H9 (cell line): ENCODE measurements at regions not wholly inside any gene's neighbourhood (a gene's known extent, or its start where the extent isn't known, plus 50 kb on each side); places are given as distances from the start of the nearest gene placed in this dataset.

Experiments
- DNase-seq: peaks from one replicate; pipeline ENCODE4 v3.0.0-alpha.2; 2017
- H2AFZ ChIP-seq: one replicate; pipeline ENCODE4 v1.6.1; 2013; ENCODE audit warnings: mild to moderate bottlenecking, low read length, control low read depth, moderate library complexity
- H2AK5ac ChIP-seq: 2 replicates; pipeline ENCODE4 v1.6.1; 2013; ENCODE audit warnings: low read length, control low read depth, mixed read lengths; ENCODE audit not compliant: insufficient read length
- H2BK120ac ChIP-seq: one replicate; pipeline ENCODE4 v1.6.1; 2013; ENCODE audit warnings: low read depth, mild to moderate bottlenecking, low read length, control low read depth, inconsistent platforms; ENCODE audit not compliant: poor library complexity, severe bottlenecking
- H2BK12ac ChIP-seq: 2 replicates; pipeline ENCODE4 v1.6.1; 2013; ENCODE audit warnings: low read length, control low read depth, mixed read lengths, low read depth; ENCODE audit not compliant: insufficient read length
- H2BK15ac ChIP-seq: 2 replicates; pipeline ENCODE4 v1.6.1; 2013; ENCODE audit warnings: low read depth, low read length, control low read depth
- H2BK20ac ChIP-seq: one replicate; pipeline ENCODE4 v1.6.1; 2013; ENCODE audit warnings: low read depth, mild to moderate bottlenecking, low read length, control low read depth, inconsistent platforms; ENCODE audit not compliant: poor library complexity, severe bottlenecking
- H2BK5ac ChIP-seq: 2 replicates; pipeline ENCODE4 v1.6.1; 2013; ENCODE audit warnings: low read length, control low read depth, mixed read lengths; ENCODE audit not compliant: insufficient read length
- H3K14ac ChIP-seq: 2 replicates; pipeline ENCODE4 v1.6.1; 2013; ENCODE audit warnings: low read length, control low read depth; ENCODE audit not compliant: insufficient read depth
- H3K18ac ChIP-seq: 2 replicates; pipeline ENCODE4 v1.6.1; 2013; ENCODE audit warnings: low read depth, mild to moderate bottlenecking, mixed read lengths, low read length, control low read depth; ENCODE audit not compliant: insufficient read length
- H3K23ac ChIP-seq: 2 replicates; pipeline ENCODE4 v1.6.1; 2013; ENCODE audit warnings: low read length, control low read depth, mixed read lengths, low read depth; ENCODE audit not compliant: insufficient read length
- H3K23me2 ChIP-seq: 2 replicates; pipeline ENCODE4 v1.6.1; 2013; ENCODE audit warnings: low read depth, mild to moderate bottlenecking, mixed read lengths, low read length, control low read depth; ENCODE audit not compliant: insufficient read length, poor library complexity, severe bottlenecking
- H3K27ac ChIP-seq: 2 replicates; pipeline ENCODE4 v1.5.1; 2013; ENCODE audit warnings: low read length, control low read depth, mixed read lengths, low read depth; ENCODE audit not compliant: insufficient read length
- H3K27me3 ChIP-seq: 2 replicates; pipeline ENCODE4 v1.6.1; 2013; ENCODE audit warnings: low read length, control low read depth, inconsistent platforms; ENCODE audit not compliant: insufficient read depth
- H3K4ac ChIP-seq: 2 replicates; pipeline ENCODE4 v1.6.1; 2013; ENCODE audit warnings: low read depth, mild to moderate bottlenecking, control low read depth, inconsistent platforms, low read length, moderate library complexity
- H3K4me1 ChIP-seq: 2 replicates; pipeline ENCODE4 v1.6.1; 2013; ENCODE audit warnings: low read length, control low read depth, inconsistent platforms; ENCODE audit not compliant: insufficient read depth
- H3K4me2 ChIP-seq: 2 replicates; pipeline ENCODE4 v1.6.1; 2013; ENCODE audit warnings: low read length, control low read depth, mixed read lengths; ENCODE audit not compliant: insufficient read length, insufficient read depth
- H3K56ac ChIP-seq: 2 replicates; pipeline ENCODE4 v1.6.1; 2013; ENCODE audit warnings: low read depth, mild to moderate bottlenecking, mixed read lengths, low read length, control low read depth; ENCODE audit not compliant: insufficient read length
- H3K79me1 ChIP-seq: 2 replicates; pipeline ENCODE4 v1.6.1; 2013; ENCODE audit warnings: low read depth, mild to moderate bottlenecking, moderate library complexity, low read length, control low read depth, inconsistent platforms; ENCODE audit not compliant: insufficient read depth, poor library complexity, severe bottlenecking
- H3K79me2 ChIP-seq: 2 replicates; pipeline ENCODE4 v1.6.1; 2013; ENCODE audit warnings: low read length, control low read depth, inconsistent platforms; ENCODE audit not compliant: insufficient read depth
- H3K9ac ChIP-seq: 2 replicates; pipeline ENCODE4 v1.6.1; 2013; ENCODE audit warnings: low read length, control low read depth, mixed read lengths; ENCODE audit not compliant: insufficient read length; ENCODE audit errors: extremely low read depth
- H3K9me3 ChIP-seq: one replicate; pipeline ENCODE4 v1.6.1; 2013; ENCODE audit warnings: low read depth, low read length, inconsistent platforms; ENCODE audit not compliant: control insufficient read depth
- H3T11ph ChIP-seq: one replicate; pipeline ENCODE4 v1.6.1; 2013; ENCODE audit warnings: mild to moderate bottlenecking, low read length, control low read depth, inconsistent platforms
- H4K20me1 ChIP-seq: one replicate; pipeline ENCODE4 v1.6.1; 2013; ENCODE audit not compliant: control insufficient read depth, insufficient read length, insufficient read depth
- H4K5ac ChIP-seq: 2 replicates; pipeline ENCODE4 v1.6.1; 2013; ENCODE audit warnings: low read depth, mild to moderate bottlenecking, mixed read lengths, low read length, control low read depth; ENCODE audit not compliant: insufficient read length
- H4K8ac ChIP-seq: replicated peaks from 2 replicates; pipeline ENCODE4 v1.6.1; 2013; ENCODE audit warnings: low read length, control low read depth, mixed read lengths, low read depth; ENCODE audit not compliant: insufficient read length
- H4K91ac ChIP-seq: 2 replicates; pipeline ENCODE4 v1.6.1; 2013; ENCODE audit warnings: low read depth, mild to moderate bottlenecking, moderate library complexity, mixed read lengths, low read length, control low read depth; ENCODE audit not compliant: insufficient read length
- H3K27ac Mint-ChIP-seq, 3 experiments: 2 replicates in 2 of 3; 3 replicates in 1 of 3; pipeline ENCODE4 v1.8.0; 2020 to 2021; ENCODE audit warnings: mixed read lengths in 3 of 3, mild to moderate bottlenecking in 1 of 3, moderate library complexity in 1 of 3
- H3K27me3 Mint-ChIP-seq: 2 replicates; pipeline ENCODE4 v1.8.0; 2021; ENCODE audit warnings: low read depth, mild to moderate bottlenecking, moderate library complexity, mixed read lengths
- H3K36me3 Mint-ChIP-seq, 3 experiments: 2 replicates in 2 of 3; 3 replicates in 1 of 3; pipeline ENCODE4 v1.8.0; 2020 to 2021; ENCODE audit warnings: low read depth in 3 of 3, mixed read lengths in 3 of 3; ENCODE audit not compliant: insufficient read depth in 1 of 3
- H3K4me1 Mint-ChIP-seq, 2 experiments: 2 replicates each; pipeline ENCODE4 v1.8.0; 2020; ENCODE audit warnings: mixed read lengths in 2 of 2
- H3K4me3 Mint-ChIP-seq, 2 experiments: 2 replicates in 1 of 2; 3 replicates in 1 of 2; pipeline ENCODE4 v1.8.0; 2020 to 2021; ENCODE audit warnings: mild to moderate bottlenecking in 2 of 2, mixed read lengths in 2 of 2, moderate library complexity in 1 of 2
- H3K9me3 Mint-ChIP-seq, 2 experiments: 2 replicates in 1 of 2; 3 replicates in 1 of 2; pipeline ENCODE4 v1.8.0; 2020; ENCODE audit warnings: mild to moderate bottlenecking in 2 of 2, mixed read lengths in 2 of 2, moderate library complexity in 1 of 2
- CTCF ChIP-seq: fragments of 200-600 bp; sonication (generic); conservative IDR thresholded peaks from 3 replicates; pipeline ENCODE4 v1.8.0; 2021; ENCODE audit warnings: antibody characterized with exemption, mild to moderate bottlenecking
- WGBS: extraction: QIAGEN DNeasy Blood & Tissue Kit; methylation state at CpG from one replicate; pipeline ENCODE4 v1.1.7; 2013; ENCODE audit warnings: missing lambda C conversion rate, low lambda C conversion rate, mixed read lengths; ENCODE audit not compliant: insufficient read length; ENCODE audit errors: extremely low coverage; 5-methylcytosine and 5-hydroxymethylcytosine counted together

- H2BK20ac ChIP-seq: no peak overlapping the region
- no peak overlapping the region for H4K5ac ChIP-seq
- H3K9ac ChIP-seq: no peak overlapping the region
- Mint-ChIP-seq H3K36me3 (peaks cover 21 to 37% (median 36%) of the 10 kb centered on the region in 3 experiments), H3K9me3 (peaks cover 29 to 40% of the 10 kb centered on the region in 2 experiments), H3K27ac (no peak overlapping the region; a peak in 1 of 7 replicates), H3K27me3 (peaks cover 31% of the 10 kb centered on the region), H3K4me1 (peaks cover 27 to 30% of the 10 kb centered on the region in 2 experiments), H3K4me3 (no peak overlapping the region)
- no peak overlapping the region for H2BK120ac ChIP-seq
- H3K14ac ChIP-seq: no peak overlapping the region
- no peak for DNase-seq
- WGBS: no CpG with 5 or more reads among the region's 5 CpGs
- H4K20me1 ChIP-seq: no peaks in the 10 kb centered on the region
- H3K27ac ChIP-seq: no peak overlapping the region
- no peak overlapping the region for H4K8ac ChIP-seq
- no peak overlapping the region for H2BK12ac ChIP-seq
- no peaks in the 10 kb centered on the region for H3K79me1 ChIP-seq
- no peak overlapping the region for H2AK5ac ChIP-seq
- no peak overlapping the region for H3K56ac ChIP-seq
- no peak overlapping the region for H2BK5ac ChIP-seq
- H3K9me3 ChIP-seq: peaks cover 11% of the 10 kb centered on the region
- no peaks in the 10 kb centered on the region for H3K23me2 ChIP-seq
- no peak for TF ChIP-seq CTCF
- no peak overlapping the region for H3K18ac ChIP-seq
- H3T11ph ChIP-seq: no peak overlapping the region
- H3K79me2 ChIP-seq: no peaks in the 10 kb centered on the region
- no peaks in the 10 kb centered on the region for H3K27me3 ChIP-seq
- H4K91ac ChIP-seq: no peak overlapping the region
- no peak overlapping the region for H3K4me2 ChIP-seq
- H3K4me1 ChIP-seq: peaks cover 10% of the 10 kb centered on the region; the same call in 1 of the 2 replicates
- no peak overlapping the region for H2AFZ ChIP-seq
- H3K4ac ChIP-seq: no peak overlapping the region
- no peak overlapping the region for H3K23ac ChIP-seq
- H2BK15ac ChIP-seq: no peak overlapping the region
These were observed 819.9 kb downstream of the KCNJ2 start for GRCh38 chr17:70989280-70989679.
